ENCODE measurements at regions not wholly inside any gene's neighbourhood (a gene's known extent, or its start where the extent isn't known, plus 50 kb on each side); places are given as distances from the start of the nearest gene placed in this dataset.

DNA sequence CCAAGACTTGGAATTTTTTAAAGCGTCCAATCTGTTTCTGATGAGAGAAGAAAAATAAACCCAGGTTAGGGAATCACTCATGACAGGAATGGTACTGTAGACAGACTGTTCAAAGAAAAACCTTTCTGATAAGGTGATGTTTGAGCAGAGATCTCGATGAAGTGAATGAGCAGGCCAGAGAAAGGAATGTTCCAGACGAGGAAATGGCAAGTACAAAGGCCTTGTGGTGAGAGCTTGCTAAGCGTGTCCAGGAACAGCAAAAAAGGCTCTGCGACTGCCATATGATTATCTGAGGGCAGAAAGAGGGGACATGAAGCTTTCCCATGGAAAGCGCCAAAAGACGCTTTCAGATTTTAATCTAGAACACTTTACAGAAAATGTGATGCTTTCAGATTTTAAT, 458.4 kb upstream of the SOX5 start:
- H3K36me3 ChIP-seq (ENCODE audit: low read depth, low read length), result no peaks in the 10 kb centered on the region
- H3K4me2 ChIP-seq (ENCODE audit: low read length), result no peak overlapping the region
- ChIA-PET CTCF (no interaction called here), POLR2A (ENCODE audit: unreplicated experiment) (no interaction called here)
- intact Hi-C loops (cut with micrococcal nuclease), result no loop called here
- H3K27ac ChIP-seq (ENCODE audit: low read length), result no peak overlapping the region
- no peaks in the 10 kb centered on the region for H3F3A ChIP-seq (ENCODE audit: low read length, unreplicated experiment)
- no peaks in the 10 kb centered on the region for H3K9me3 ChIP-seq (ENCODE audit: low read length)
- TF ChIP-seq EZH2phosphoT487 (IDR thresholded peaks at IDR 0.05; ENCODE audit: borderline replicate concordance, low read length) (no peak), CTCF (conservative IDR thresholded peaks at IDR 0.05; ENCODE audit: low read depth, low read length) (no peak), EZH2 (IDR thresholded peaks at IDR 0.05; ENCODE audit: low read length, unreplicated experiment) (no peak)
- no peak overlapping the region for H2AFZ ChIP-seq (ENCODE audit: low read length)
- H3K4me3 ChIP-seq (ENCODE audit: low read length), result no peak overlapping the region
- H3K27me3 ChIP-seq (ENCODE audit: low read length), result peaks cover 16% of the 10 kb centered on the region
- no peak overlapping the region for H3K9ac ChIP-seq (ENCODE audit: low read length)
- no peaks in the 10 kb centered on the region for H3K79me2 ChIP-seq (ENCODE audit: low read length)
- DNase-seq, result no peak
- H3K9me2 ChIP-seq (replicated peaks; ENCODE audit: low read length), result no peaks in the 10 kb centered on the region
- ATAC-seq, result no peak
- no peaks in the 10 kb centered on the region for H3K4me1 ChIP-seq (ENCODE audit: insufficient read depth, low read length)
- BruUV-seq (replicated peaks), result no TSS peak
- no peaks in the 10 kb centered on the region for H4K20me1 ChIP-seq (ENCODE audit: low read length)

GRCh38 chr12:24404086-24404815, 454.8 kb upstream of the SOX5 start:
- H3K27me3 ChIP-seq (ENCODE audit: low read length), result peaks cover 16% of the 10 kb centered on the region
- no peaks in the 10 kb centered on the region for H3K79me2 ChIP-seq (ENCODE audit: low read length)
- H4K20me1 ChIP-seq (ENCODE audit: low read length), result no peaks in the 10 kb centered on the region
- no peak for TF ChIP-seq EZH2phosphoT487 (IDR thresholded peaks at IDR 0.05; ENCODE audit: borderline replicate concordance, low read length)
- no peak for TF ChIP-seq EZH2 (IDR thresholded peaks at IDR 0.05; ENCODE audit: low read length, unreplicated experiment)
- no peak for TF ChIP-seq CTCF (conservative IDR thresholded peaks at IDR 0.05; ENCODE audit: low read depth, low read length)
- no peaks in the 10 kb centered on the region for H3K9me3 ChIP-seq (ENCODE audit: low read length)
- no peak overlapping the region for H3K9ac ChIP-seq (ENCODE audit: low read length)
- no peak overlapping the region for H3K4me3 ChIP-seq (ENCODE audit: low read length)
- H3K9me2 ChIP-seq (replicated peaks; ENCODE audit: low read length), result no peaks in the 10 kb centered on the region
- H3K27ac ChIP-seq (ENCODE audit: low read length), result no peak overlapping the region
- no peaks in the 10 kb centered on the region for H3K4me1 ChIP-seq (ENCODE audit: insufficient read depth, low read length)
- CTCF ChIA-PET, result no interaction called here
- POLR2A ChIA-PET (ENCODE audit: unreplicated experiment), result no interaction called here
- no peak overlapping the region for H3K4me2 ChIP-seq (ENCODE audit: low read length)
- no peak for ATAC-seq
- intact Hi-C loops (cut with micrococcal nuclease), result no loop called here
- BruUV-seq (replicated peaks), result no TSS peak
- H3K36me3 ChIP-seq (ENCODE audit: low read depth, low read length), result no peaks in the 10 kb centered on the region
- H3F3A ChIP-seq (ENCODE audit: low read length, unreplicated experiment), result no peaks in the 10 kb centered on the region
- DNase-seq, result no peak
- no peak overlapping the region for H2AFZ ChIP-seq (ENCODE audit: low read length)

DNA sequence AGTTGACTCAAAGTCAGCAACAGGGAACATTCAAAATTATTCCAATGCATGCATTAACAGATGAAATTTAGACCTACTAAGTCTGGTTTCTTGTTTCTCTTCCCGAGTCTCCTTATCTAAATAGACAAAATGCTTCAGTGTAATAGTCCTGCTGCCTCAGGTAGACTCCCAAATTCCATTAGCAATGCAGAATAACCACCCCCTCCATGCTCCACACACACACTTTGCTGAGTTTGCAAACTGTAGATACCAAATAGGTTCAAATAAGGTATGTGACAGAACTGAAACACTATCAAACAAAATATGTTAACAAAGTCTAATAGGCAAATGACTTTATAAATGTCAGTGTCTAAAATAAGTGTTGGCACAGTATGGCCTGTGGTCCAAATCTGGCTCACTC, 451.1 kb upstream of the SOX5 start:
- DNase-seq, result no peak
- Histone ChIP-seq H3K4me1 (ENCODE audit: insufficient read depth, low read length) (no peaks in the 10 kb centered on the region), H3K27me3 (ENCODE audit: low read length) (peaks cover 16% of the 10 kb centered on the region), H3K9me2 (replicated peaks; ENCODE audit: low read length) (no peaks in the 10 kb centered on the region), H3K4me2 (ENCODE audit: low read length) (no peak overlapping the region), H3K27ac (ENCODE audit: low read length) (no peak overlapping the region), H3F3A (ENCODE audit: low read length, unreplicated experiment) (no peaks in the 10 kb centered on the region), H3K4me3 (ENCODE audit: low read length) (no peak overlapping the region), H3K79me2 (ENCODE audit: low read length) (no peaks in the 10 kb centered on the region), H3K9me3 (ENCODE audit: low read length) (no peaks in the 10 kb centered on the region), H3K9ac (ENCODE audit: low read length) (no peak overlapping the region), H2AFZ (ENCODE audit: low read length) (no peak overlapping the region), H4K20me1 (ENCODE audit: low read length) (no peaks in the 10 kb centered on the region), H3K36me3 (ENCODE audit: low read depth, low read length) (no peaks in the 10 kb centered on the region)
- ChIA-PET POLR2A (ENCODE audit: unreplicated experiment) (no interaction called here), CTCF (no interaction called here)
- BruUV-seq (replicated peaks), result no TSS peak
- no peak for ATAC-seq
- TF ChIP-seq EZH2 (IDR thresholded peaks at IDR 0.05; ENCODE audit: low read length, unreplicated experiment) (no peak), CTCF (conservative IDR thresholded peaks at IDR 0.05; ENCODE audit: low read depth, low read length) (no peak), EZH2phosphoT487 (IDR thresholded peaks at IDR 0.05; ENCODE audit: borderline replicate concordance, low read length) (no peak)
- intact Hi-C loops (cut with micrococcal nuclease), result no loop called here

Data from PC-3 (cell line).